ENCODE measurements at regions not wholly inside any gene's neighbourhood (a gene's known extent, or its start where the extent isn't known, plus 50 kb on each side); places are given as distances from the start of the nearest gene placed in this dataset.

DNA sequence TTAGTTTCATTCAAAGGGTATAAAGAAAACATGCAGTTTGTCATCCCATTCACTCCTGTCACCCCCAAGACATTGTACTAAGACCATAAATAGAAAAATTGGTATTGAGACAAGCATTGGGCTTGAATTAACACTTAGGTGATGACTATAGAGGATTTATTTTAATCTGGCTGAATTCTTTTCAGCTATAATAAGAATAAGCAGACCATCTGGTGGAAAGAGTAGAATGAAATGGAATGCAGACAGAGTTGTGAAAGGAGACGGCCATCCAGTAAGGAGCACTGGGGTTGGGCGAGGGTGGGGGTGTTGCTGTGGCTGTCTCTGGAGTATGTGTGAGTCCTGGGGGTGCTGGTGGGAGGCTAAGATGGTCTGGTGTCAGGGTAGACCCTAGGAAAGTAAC is 125.0 kb upstream of the IVNS1ABP start:
- TF ChIP-seq, protein P1, sequence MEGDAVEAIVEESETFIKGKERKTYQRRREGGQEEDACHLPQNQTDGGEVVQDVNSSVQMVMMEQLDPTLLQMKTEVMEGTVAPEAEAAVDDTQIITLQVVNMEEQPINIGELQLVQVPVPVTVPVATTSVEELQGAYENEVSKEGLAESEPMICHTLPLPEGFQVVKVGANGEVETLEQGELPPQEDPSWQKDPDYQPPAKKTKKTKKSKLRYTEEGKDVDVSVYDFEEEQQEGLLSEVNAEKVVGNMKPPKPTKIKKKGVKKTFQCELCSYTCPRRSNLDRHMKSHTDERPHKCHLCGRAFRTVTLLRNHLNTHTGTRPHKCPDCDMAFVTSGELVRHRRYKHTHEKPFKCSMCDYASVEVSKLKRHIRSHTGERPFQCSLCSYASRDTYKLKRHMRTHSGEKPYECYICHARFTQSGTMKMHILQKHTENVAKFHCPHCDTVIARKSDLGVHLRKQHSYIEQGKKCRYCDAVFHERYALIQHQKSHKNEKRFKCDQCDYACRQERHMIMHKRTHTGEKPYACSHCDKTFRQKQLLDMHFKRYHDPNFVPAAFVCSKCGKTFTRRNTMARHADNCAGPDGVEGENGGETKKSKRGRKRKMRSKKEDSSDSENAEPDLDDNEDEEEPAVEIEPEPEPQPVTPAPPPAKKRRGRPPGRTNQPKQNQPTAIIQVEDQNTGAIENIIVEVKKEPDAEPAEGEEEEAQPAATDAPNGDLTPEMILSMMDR (conservative IDR thresholded peaks at IDR 0.05; ENCODE audit: low read depth, low read length) = no peak
- no peak overlapping the region for H3K4me3 ChIP-seq (ENCODE audit: low read length)
- DNase-seq (ENCODE audit: low read depth) = peak; percentile 80

DNA sequence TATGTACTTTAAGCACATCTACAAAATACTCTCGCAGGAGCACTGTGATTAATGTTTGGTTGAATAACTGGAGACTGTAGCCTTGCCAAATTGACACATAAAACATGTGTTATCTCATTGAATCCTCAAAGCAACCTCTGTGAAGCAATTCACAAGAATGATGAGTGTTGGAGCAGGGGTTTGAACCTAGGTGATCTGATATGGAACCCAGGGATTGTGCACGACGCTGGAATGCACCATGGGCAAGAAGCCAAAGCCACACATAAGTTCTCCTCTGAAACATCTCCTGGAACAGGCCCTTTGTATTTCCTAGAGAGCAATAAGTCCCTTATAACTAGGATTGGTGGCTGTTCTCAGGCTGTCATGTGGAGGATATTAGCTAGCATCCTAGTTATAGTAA is 124.6 kb upstream of the IVNS1ABP start:
- no peak overlapping the region for H3K4me3 ChIP-seq (ENCODE audit: low read length)
- peak; percentile 83 for DNase-seq (ENCODE audit: low read depth)
- TF ChIP-seq, protein P1 (conservative IDR thresholded peaks at IDR 0.05; ENCODE audit: low read depth, low read length) = no peak

DNA sequence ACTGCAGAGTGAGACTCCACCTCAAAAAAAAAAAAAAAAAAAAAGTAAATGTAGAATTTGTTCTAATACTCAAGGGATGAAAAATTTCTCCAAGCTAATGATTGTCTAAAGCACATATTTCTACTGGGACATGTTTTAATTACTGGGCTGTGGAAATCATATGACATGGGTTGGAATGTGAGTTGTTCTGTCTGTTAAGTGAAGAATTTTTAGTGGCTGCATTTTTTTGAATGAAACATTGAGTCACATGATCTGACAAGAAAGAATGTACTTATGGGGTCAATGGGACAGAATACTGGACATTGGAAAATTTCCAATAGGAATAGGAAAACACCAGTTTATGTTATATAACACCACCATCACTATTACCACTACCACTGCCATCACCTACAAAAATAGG is 123.8 kb upstream of the IVNS1ABP start:
- no peak overlapping the region for H3K4me3 ChIP-seq (ENCODE audit: low read length)
- TF ChIP-seq, protein P1 (conservative IDR thresholded peaks at IDR 0.05; ENCODE audit: low read depth, low read length) = no peak
- DNase-seq (ENCODE audit: low read depth) = peak; percentile 97

DNA sequence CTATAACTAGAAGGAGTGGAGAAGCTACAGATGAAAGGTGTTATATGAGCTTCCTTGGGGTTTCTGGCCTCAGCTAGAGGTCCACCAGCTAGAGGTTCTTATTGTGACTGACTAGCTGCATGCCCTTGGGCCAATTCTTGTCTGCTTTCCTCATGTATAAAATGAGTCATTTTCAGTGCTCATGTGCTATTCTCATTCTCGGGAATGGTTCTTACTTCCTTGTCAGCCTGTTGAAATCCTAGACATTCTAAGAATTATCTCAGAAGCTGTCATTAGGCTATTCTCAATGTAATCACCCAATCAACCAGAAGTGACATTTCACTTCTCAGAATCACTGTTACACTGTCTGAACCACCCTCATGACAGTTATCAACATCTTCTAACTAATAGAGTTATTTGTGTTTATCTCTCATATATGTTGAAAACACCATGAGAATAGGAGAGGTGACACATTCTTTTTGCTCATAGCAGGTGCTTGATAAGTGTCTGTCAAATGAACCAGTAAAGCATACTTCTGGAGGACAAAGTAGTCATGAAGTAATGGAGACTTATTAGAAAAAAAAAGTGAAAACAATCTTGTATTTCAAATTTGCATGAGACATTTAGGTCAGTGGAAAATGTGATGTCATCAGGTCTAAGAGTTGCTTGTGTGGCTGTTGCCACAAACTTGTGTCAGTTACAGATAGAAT is 122.8 kb upstream of the IVNS1ABP start:
- peak; percentile 53 for DNase-seq (ENCODE audit: low read depth)
- TF ChIP-seq, protein P1 (conservative IDR thresholded peaks at IDR 0.05; ENCODE audit: low read depth, low read length) = no peak
- H3K4me3 ChIP-seq (ENCODE audit: low read length) = no peak overlapping the region

DNA sequence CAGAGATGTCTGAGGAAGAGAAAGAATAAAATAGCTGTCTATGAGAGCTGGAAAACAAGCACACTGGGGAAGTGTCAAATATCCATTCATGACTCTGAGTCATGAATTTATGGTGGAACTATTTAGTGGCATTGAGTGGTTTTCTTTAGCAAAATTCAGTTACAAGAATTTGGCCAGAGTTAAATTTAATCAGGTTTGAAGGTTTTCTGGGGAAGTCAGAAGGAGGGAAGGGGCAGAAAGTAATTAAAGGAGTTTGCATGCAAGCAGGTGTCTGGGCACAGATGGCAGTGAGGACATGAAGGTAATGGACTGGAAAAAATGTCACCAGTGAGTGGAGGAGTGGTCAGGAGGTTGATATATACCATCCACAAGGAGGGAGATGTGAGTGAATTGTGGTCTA is 121.9 kb upstream of the IVNS1ABP start:
- TF ChIP-seq, protein P1 (conservative IDR thresholded peaks at IDR 0.05; ENCODE audit: low read depth, low read length) = no peak
- no peak overlapping the region for H3K4me3 ChIP-seq (ENCODE audit: low read length)
- no peak for DNase-seq (ENCODE audit: low read depth)

DNA sequence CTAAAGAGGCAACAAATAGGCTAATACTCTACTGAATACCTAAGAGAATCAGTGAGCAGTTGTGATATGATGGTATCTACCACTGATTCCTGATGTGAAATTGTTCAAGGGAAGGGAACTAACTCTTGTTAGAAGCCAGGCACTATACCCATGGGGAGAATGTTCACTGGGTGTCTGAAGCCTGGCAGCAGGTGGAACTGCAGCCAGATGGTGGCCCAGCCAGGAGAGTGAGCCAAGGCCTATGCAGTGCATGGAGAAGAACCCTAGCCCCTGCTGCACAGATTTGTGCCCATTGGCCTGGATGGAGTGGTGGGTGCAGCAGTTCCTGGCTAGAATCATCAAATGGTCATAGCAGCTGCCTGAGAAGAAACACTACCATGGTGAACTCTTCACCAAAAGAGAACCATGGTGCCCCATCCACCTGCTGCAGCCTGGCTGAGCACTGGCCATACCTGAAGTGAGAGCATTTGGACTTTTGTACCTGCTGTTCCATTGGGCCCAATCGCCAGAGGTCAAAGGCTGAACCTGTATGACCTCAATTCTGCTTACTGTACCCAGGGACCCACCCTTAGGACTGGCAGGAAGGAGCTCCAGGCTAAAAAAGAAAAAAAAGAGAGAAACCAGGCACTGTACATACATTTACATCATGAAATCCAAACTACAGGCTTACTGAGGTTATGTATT is 118.8 kb upstream of the IVNS1ABP start:
- TF ChIP-seq, protein P1 (conservative IDR thresholded peaks at IDR 0.05; ENCODE audit: low read depth, low read length) = no peak
- no peak for DNase-seq (ENCODE audit: low read depth)
- no peak overlapping the region for H3K4me3 ChIP-seq (ENCODE audit: low read length)

DNA sequence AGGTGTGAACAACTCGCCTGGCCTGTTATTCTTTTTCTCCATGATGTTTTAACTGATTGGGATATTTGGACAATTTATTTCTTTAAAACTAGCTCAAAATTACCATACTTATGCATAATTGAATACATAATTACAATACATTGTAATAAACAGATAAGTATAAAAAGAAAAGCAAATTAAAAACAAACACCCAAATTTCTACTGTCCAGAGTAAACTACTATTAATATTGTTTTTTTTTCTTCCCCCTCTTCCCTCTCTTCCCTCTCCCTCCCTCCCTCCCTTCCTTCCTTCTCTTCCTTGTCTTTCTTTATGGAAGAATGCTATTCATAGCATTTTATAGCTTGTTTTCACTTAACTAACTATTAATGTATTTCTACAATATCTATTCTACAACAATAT is 117.7 kb upstream of the IVNS1ABP start:
- TF ChIP-seq, protein P1 (conservative IDR thresholded peaks at IDR 0.05; ENCODE audit: low read depth, low read length) = no peak
- no peak overlapping the region for H3K4me3 ChIP-seq (ENCODE audit: low read length)
- no peak for DNase-seq (ENCODE audit: low read depth)
